GM15510 (cell line): ENCODE measurements at regions not wholly inside any gene's neighbourhood (a gene's known extent, or its start where the extent isn't known, plus 50 kb on each side); places are given as distances from the start of the nearest gene placed in this dataset.

Experiments
- POLR2A ChIP-seq: IDR thresholded peaks from 3 replicates; pipeline ENCODE4 v1.6.1; 2011; ENCODE audit warnings: borderline replicate concordance; ENCODE audit not compliant: insufficient read length; ENCODE audit errors: extremely low read depth

- TF ChIP-seq POLR2A: no peak
Observed at GRCh38 chr4:14883661-14884060, 118.6 kb upstream of the CPEB2 start.

- TF ChIP-seq POLR2A: no peak
Observed at GRCh38 chr4:14887842-14888433, 114.3 kb upstream of the CPEB2 start.

GRCh38 chr4:14888790-14889572 lies 113.3 kb upstream of the CPEB2 start:
- no peak for TF ChIP-seq POLR2A

- no peak for TF ChIP-seq POLR2A
Observed at GRCh38 chr4:14892563-14892962, 109.7 kb upstream of the CPEB2 start.

- TF ChIP-seq POLR2A: no peak
Observed at GRCh38 chr4:14893713-14894112, 108.6 kb upstream of the CPEB2 start.

GRCh38 chr4:14894392-14895292 lies 107.6 kb upstream of the CPEB2 start:
- no peak for TF ChIP-seq POLR2A

GRCh38 chr4:14896656-14897175 lies 105.6 kb upstream of the CPEB2 start:
- TF ChIP-seq POLR2A: no peak

GRCh38 chr4:14897217-14897616 lies 105.1 kb upstream of the CPEB2 start:
- TF ChIP-seq POLR2A: no peak

GRCh38 chr4:14898989-14899388 lies 103.3 kb upstream of the CPEB2 start:
- TF ChIP-seq POLR2A: no peak

GRCh38 chr4:14902342-14902741 lies 99.9 kb upstream of the CPEB2 start:
- TF ChIP-seq POLR2A: no peak

GRCh38 chr4:14903321-14903720 lies 99.0 kb upstream of the CPEB2 start:
- no peak for TF ChIP-seq POLR2A

GRCh38 chr4:14906805-14907204 lies 95.5 kb upstream of the CPEB2 start:
- TF ChIP-seq POLR2A: no peak

GRCh38 chr4:14908635-14909034 lies 93.6 kb upstream of the CPEB2 start:
- TF ChIP-seq POLR2A: no peak

GRCh38 chr4:14910411-14910810 lies 91.9 kb upstream of the CPEB2 start:
- no peak for TF ChIP-seq POLR2A

GRCh38 chr4:14912426-14912825 lies 89.9 kb upstream of the CPEB2 start:
- TF ChIP-seq POLR2A: no peak
